Suprapubic skin (tissue), 4 donors: ENCODE measurements at regions not wholly inside any gene's neighbourhood (a gene's known extent, or its start where the extent isn't known, plus 50 kb on each side); places are given as distances from the start of the nearest gene placed in this dataset.

ENCODE experiments used
- DNase-seq, 2 donors: peaks; one replicate each; pipeline ENCODE4 v3.0.0-alpha.2; 2019; ENCODE audit warnings: low spot score in 2 of 2
- H3K27ac ChIP-seq: fragments of 200-600 bp; sonication (generic); one replicate; pipeline ENCODE4 v1.5.1; 2019
- H3K27me3 ChIP-seq: fragments of 200-600 bp; sonication (generic); one replicate; pipeline ENCODE4 v1.5.1; 2019
- H3K36me3 ChIP-seq: fragments of 200-600 bp; sonication (generic); one replicate; pipeline ENCODE4 v1.5.1; 2019
- H3K4me1 ChIP-seq: fragments of 200-600 bp; sonication (generic); one replicate; pipeline ENCODE4 v1.5.1; 2019
- H3K4me3 ChIP-seq: fragments of 200-600 bp; sonication (generic); one replicate; pipeline ENCODE4 v1.5.1; 2019; ENCODE audit warnings: mild to moderate bottlenecking
- H3K9me3 ChIP-seq: fragments of 200-600 bp; sonication (generic); one replicate; pipeline ENCODE4 v1.5.1; 2019
- EP300 ChIP-seq: sonication (generic); formaldehyde crosslinking; IDR thresholded peaks from one replicate; pipeline ENCODE4 v1.6.1; 2017; ENCODE audit warnings: antibody characterized with exemption
- POLR2A ChIP-seq, 2 donors: fragments of 450-650 bp; IDR thresholded peaks; one replicate each; pipeline ENCODE4 v1.6.1; 2017; ENCODE audit warnings: antibody characterized with exemption in 2 of 2, mild to moderate bottlenecking in 2 of 2, moderate library complexity in 2 of 2
- POLR2AphosphoS5 ChIP-seq, 3 donors: sonication (generic); formaldehyde crosslinking; IDR thresholded peaks; one replicate each; pipeline ENCODE4 v1.6.1; 2017; ENCODE audit warnings: antibody characterized with exemption in 3 of 3
- WGBS: methylation state at CpG from one replicate; pipeline ENCODE4 v1.1.5; 2018; 5-methylcytosine and 5-hydroxymethylcytosine counted together
- TF ChIP-seq, protein P1 (sequence below), 2 donors: fragments of 200-600 bp in 1 of 2; fragments of 450-650 bp in 1 of 2; sonication (generic) in 1 of 2; IDR thresholded peaks; one replicate each; pipeline ENCODE4 v1.5.1; 2016 to 2019; ENCODE audit warnings: antibody characterized with exemption in 2 of 2, mild to moderate bottlenecking in 1 of 2, moderate library complexity in 1 of 2

DNA sequence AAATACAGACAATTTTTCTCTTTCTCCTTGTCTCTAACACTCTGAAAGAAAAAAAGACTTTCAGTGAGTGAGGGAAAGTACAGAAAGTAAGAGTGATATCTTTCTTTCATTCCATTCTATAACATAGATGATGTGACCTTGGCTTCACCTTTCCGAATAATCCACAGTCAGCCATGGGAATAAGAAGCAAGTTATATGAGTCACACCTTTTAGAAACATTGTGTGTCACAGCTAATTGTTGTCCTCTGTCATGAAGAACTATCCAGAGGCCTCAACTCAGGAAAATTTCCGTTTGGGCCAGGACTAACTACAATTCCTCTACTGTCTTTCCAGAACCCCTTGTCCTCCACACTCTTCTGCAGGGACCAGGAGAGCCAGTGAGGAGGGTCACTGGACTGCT, 209.7 kb upstream of the FAR2 start:
- Histone ChIP-seq H3K4me1 (peaks cover 12% of the 10 kb centered on the region), H3K4me3 (no peak overlapping the region), H3K27ac (no peak overlapping the region), H3K9me3 (no peaks in the 10 kb centered on the region), H3K36me3 (no peaks in the 10 kb centered on the region), H3K27me3 (no peaks in the 10 kb centered on the region)
- no peak for TF ChIP-seq POLR2AphosphoS5 (IDR thresholded peaks at IDR 0.05)
- TF ChIP-seq EP300: no peak
- TF ChIP-seq POLR2A (IDR thresholded peaks at IDR 0.05): no peak
- TF ChIP-seq, protein P1, sequence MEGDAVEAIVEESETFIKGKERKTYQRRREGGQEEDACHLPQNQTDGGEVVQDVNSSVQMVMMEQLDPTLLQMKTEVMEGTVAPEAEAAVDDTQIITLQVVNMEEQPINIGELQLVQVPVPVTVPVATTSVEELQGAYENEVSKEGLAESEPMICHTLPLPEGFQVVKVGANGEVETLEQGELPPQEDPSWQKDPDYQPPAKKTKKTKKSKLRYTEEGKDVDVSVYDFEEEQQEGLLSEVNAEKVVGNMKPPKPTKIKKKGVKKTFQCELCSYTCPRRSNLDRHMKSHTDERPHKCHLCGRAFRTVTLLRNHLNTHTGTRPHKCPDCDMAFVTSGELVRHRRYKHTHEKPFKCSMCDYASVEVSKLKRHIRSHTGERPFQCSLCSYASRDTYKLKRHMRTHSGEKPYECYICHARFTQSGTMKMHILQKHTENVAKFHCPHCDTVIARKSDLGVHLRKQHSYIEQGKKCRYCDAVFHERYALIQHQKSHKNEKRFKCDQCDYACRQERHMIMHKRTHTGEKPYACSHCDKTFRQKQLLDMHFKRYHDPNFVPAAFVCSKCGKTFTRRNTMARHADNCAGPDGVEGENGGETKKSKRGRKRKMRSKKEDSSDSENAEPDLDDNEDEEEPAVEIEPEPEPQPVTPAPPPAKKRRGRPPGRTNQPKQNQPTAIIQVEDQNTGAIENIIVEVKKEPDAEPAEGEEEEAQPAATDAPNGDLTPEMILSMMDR (IDR thresholded peaks at IDR 0.05): no peak
- WGBS: 77% methylated on average over 2 of the region's 2 CpGs
- no peak for DNase-seq

DNA sequence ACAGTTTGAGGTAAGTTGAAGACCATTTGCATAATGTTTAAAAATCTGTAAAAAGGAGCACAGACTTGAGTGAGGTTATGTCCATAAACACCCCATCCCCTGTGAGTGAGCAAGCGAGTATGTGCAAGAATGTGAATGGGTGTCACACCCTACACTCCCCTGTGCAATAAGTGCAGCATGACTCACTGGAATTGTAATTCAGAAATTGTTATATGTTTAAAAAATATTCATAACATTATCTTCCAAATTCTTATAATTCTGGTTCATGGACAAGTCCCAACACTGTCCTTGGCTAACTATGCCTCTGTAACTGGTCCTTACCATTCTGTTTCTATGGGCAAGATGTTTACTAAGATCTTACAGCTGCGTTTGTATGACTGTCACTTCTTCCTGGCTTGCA, 207.8 kb upstream of the FAR2 start:
- WGBS: 57% methylated on average over 2 of the region's 2 CpGs
- Histone ChIP-seq H3K27ac (no peak overlapping the region), H3K27me3 (no peaks in the 10 kb centered on the region), H3K9me3 (no peaks in the 10 kb centered on the region), H3K36me3 (no peaks in the 10 kb centered on the region), H3K4me3 (no peak overlapping the region), H3K4me1 (peaks cover 12% of the 10 kb centered on the region)
- no peak for TF ChIP-seq POLR2AphosphoS5 (IDR thresholded peaks at IDR 0.05)
- no peak for TF ChIP-seq EP300
- TF ChIP-seq, protein P1 (IDR thresholded peaks at IDR 0.05): no peak
- TF ChIP-seq POLR2A (IDR thresholded peaks at IDR 0.05): no peak
- DNase-seq: no peak

DNA sequence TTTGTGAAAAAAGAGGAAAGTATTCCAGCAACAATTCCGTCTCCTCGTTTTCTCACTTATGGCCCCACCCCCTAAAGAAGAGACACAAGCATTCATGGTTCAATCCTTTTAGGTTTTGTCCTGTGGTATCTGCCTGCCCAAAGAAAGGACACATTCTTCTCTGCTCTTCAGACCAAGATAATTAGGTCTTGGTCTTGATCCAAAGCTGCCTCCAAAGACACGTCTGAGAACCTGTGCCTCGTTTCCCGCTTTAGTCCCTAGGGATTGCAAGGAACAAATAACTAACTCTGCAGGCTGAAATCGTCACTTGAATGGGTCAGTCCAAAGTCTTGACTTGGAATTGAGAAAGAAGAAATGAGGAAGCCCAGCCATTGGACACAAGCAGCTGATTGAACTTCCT, 202.7 kb upstream of the FAR2 start:
- Histone ChIP-seq H3K4me3 (no peak overlapping the region), H3K27ac (no peak overlapping the region), H3K27me3 (no peaks in the 10 kb centered on the region), H3K9me3 (no peaks in the 10 kb centered on the region), H3K4me1 (no peaks in the 10 kb centered on the region), H3K36me3 (no peaks in the 10 kb centered on the region)
- DNase-seq: no peak
- TF ChIP-seq POLR2AphosphoS5 (IDR thresholded peaks at IDR 0.05) (no peak), EP300 (no peak), POLR2A (IDR thresholded peaks at IDR 0.05) (no peak)
- TF ChIP-seq, protein P1 (IDR thresholded peaks at IDR 0.05): no peak
- 73% methylated on average over 6 of the region's 6 CpGs for WGBS

DNA sequence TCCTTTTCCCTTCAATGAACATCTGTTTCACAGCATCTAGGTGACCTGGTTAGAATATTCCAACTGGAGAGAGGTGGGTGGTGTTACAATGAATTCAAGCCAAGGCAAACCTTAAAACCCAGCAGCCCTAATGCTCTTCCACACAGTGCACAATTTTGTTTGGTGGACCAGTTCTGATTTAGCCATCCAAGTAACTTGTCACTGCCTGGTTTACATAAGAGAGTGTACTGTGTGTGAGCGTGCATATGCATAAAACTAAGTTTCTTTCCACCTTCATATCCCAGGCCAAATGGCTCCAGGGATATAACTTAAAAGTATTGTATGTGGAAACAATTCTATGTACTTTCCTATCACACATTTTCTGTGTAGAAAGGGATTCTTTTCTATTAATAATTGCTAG, 200.4 kb upstream of the FAR2 start:
- no peaks in the 10 kb centered on the region for H3K9me3 ChIP-seq
- H3K4me3 ChIP-seq: no peak overlapping the region
- H3K27ac ChIP-seq: no peak overlapping the region
- TF ChIP-seq EP300 (no peak), POLR2AphosphoS5 (IDR thresholded peaks at IDR 0.05) (no peak), POLR2A (IDR thresholded peaks at IDR 0.05) (no peak)
- TF ChIP-seq, protein P1 (IDR thresholded peaks at IDR 0.05): no peak
- H3K36me3 ChIP-seq: no peaks in the 10 kb centered on the region
- WGBS: 83% methylated on average over 1 of the region's 1 CpG
- H3K27me3 ChIP-seq: no peaks in the 10 kb centered on the region
- DNase-seq: no peak
- no peaks in the 10 kb centered on the region for H3K4me1 ChIP-seq

DNA sequence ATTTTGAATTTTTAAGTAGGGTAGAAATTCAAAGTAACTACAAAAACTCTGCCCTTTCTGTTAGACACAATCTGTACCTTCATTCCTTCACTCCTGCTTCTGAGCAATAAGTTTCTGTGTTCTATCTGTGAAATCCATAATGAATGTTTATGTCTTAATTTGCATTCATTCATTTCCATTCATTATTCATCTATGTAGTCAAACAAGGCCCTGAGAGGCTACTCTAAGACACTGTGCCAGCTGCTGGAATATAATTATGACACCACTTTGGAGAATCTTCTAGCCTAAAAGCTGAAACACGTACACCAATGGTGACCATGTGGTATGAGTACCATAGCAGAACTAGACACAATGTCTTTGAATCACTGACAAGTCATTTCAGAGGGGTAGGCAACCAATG, 199.9 kb upstream of the FAR2 start:
- H3K9me3 ChIP-seq: no peaks in the 10 kb centered on the region
- H3K27me3 ChIP-seq: no peaks in the 10 kb centered on the region
- no peaks in the 10 kb centered on the region for H3K36me3 ChIP-seq
- WGBS: 92% methylated on average over 1 of the region's 1 CpG
- TF ChIP-seq POLR2A (IDR thresholded peaks at IDR 0.05): no peak
- TF ChIP-seq POLR2AphosphoS5 (IDR thresholded peaks at IDR 0.05): no peak
- no peak for TF ChIP-seq EP300
- TF ChIP-seq, protein P1 (IDR thresholded peaks at IDR 0.05): no peak
- H3K4me3 ChIP-seq: no peak overlapping the region
- no peak overlapping the region for H3K27ac ChIP-seq
- DNase-seq: no peak
- no peaks in the 10 kb centered on the region for H3K4me1 ChIP-seq
